GM10266 (cell line): ENCODE measurements at regions not wholly inside any gene's neighbourhood (a gene's known extent, or its start where the extent isn't known, plus 50 kb on each side); places are given as distances from the start of the nearest gene placed in this dataset.
"Not testable (repeated sequence)": the region's sequence is repeated elsewhere in the genome, so short reads cannot be mapped to it uniquely, and the experiment has no call there.

Experiments used
- DNase-seq: peaks from one replicate; pipeline ENCODE4 v3.0.0; 2012; ENCODE audit errors: extremely low spot score
- CTCF ChIP-seq: IDR thresholded peaks from 2 replicates; pipeline ENCODE4 v1.5.1; 2012; ENCODE audit warnings: mild to moderate bottlenecking, low read depth; ENCODE audit not compliant: control insufficient read depth, insufficient read depth; ENCODE audit errors: missing control alignments

GRCh38 chr7:131934452-131934851 is 378.0 kb upstream of the PODXL start:
- no peak for TF ChIP-seq CTCF
- no peak for DNase-seq

- no peak for TF ChIP-seq CTCF
- no peak for DNase-seq
Observed at GRCh38 chr7:131933751-131934289, 377.4 kb upstream of the PODXL start.

- DNase-seq = not testable (repeated sequence)
Observed at GRCh38 chr7:131933219-131933618, 376.8 kb upstream of the PODXL start.

- DNase-seq = no peak
Observed at GRCh38 chr7:131932271-131932670, 375.8 kb upstream of the PODXL start.

GRCh38 chr7:131931370-131931769 is 374.9 kb upstream of the PODXL start:
- TF ChIP-seq CTCF = no peak
- DNase-seq = no peak

More at GRCh38 chr7:131932271-131932670, 375.8 kb upstream of the PODXL start:
- no peak for TF ChIP-seq CTCF

- DNase-seq = no peak
Observed at GRCh38 chr7:131929632-131930031, 373.2 kb upstream of the PODXL start.

GRCh38 chr7:131927770-131928423 is 371.5 kb upstream of the PODXL start:
- TF ChIP-seq CTCF = no peak
- DNase-seq = no peak

More at GRCh38 chr7:131929632-131930031, 373.2 kb upstream of the PODXL start:
- TF ChIP-seq CTCF = no peak

GRCh38 chr7:131925636-131926035 is 369.2 kb upstream of the PODXL start:
- no peak for TF ChIP-seq CTCF
- DNase-seq = no peak
